ENCODE measurements at regions not wholly inside any gene's neighbourhood (a gene's known extent, or its start where the extent isn't known, plus 50 kb on each side); places are given as distances from the start of the nearest gene placed in this dataset.

- no peaks in the 10 kb centered on the region for H4K20me1 ChIP-seq (ENCODE audit: insufficient read depth, low read depth, low read length)
- H3K36me3 ChIP-seq (ENCODE audit: insufficient read depth, low read length) = no peaks in the 10 kb centered on the region
- no peak overlapping the region for H2AFZ ChIP-seq (ENCODE audit: low read length)
- H3K4me3 ChIP-seq (ENCODE audit: low read length) = no peak overlapping the region
- DNase-seq = no peak
- no peak overlapping the region for H3K9ac ChIP-seq (ENCODE audit: low read length)
- H3K27ac ChIP-seq (ENCODE audit: low read length) = no peak overlapping the region
- no peaks in the 10 kb centered on the region for H3K4me1 ChIP-seq (ENCODE audit: low read length)
- H3K9me3 ChIP-seq (ENCODE audit: low read length) = no peaks in the 10 kb centered on the region
- no peaks in the 10 kb centered on the region for H3K79me2 ChIP-seq (ENCODE audit: low read length)
- no peak overlapping the region for H3K4me2 ChIP-seq (ENCODE audit: low read depth, low read length, poor library complexity, severe bottlenecking)
- no peaks in the 10 kb centered on the region for H3K9me2 ChIP-seq (replicated peaks; ENCODE audit: insufficient read depth, low read length)
- H3K27me3 ChIP-seq (ENCODE audit: low read length) = no peaks in the 10 kb centered on the region
Observed at GRCh38 chr11:112655371-112655770, 305.8 kb upstream of the NCAM1 start.

- H3K9ac ChIP-seq (ENCODE audit: low read length) = no peak overlapping the region
- H3K79me2 ChIP-seq (ENCODE audit: low read length) = no peaks in the 10 kb centered on the region
- no peak overlapping the region for H2AFZ ChIP-seq (ENCODE audit: low read length)
- no peaks in the 10 kb centered on the region for H4K20me1 ChIP-seq (ENCODE audit: insufficient read depth, low read depth, low read length)
- H3K36me3 ChIP-seq (ENCODE audit: insufficient read depth, low read length) = no peaks in the 10 kb centered on the region
- H3K4me3 ChIP-seq (ENCODE audit: low read length) = no peak overlapping the region
- H3K4me2 ChIP-seq (ENCODE audit: low read depth, low read length, poor library complexity, severe bottlenecking) = no peak overlapping the region
- H3K27ac ChIP-seq (ENCODE audit: low read length) = no peak overlapping the region
- no peaks in the 10 kb centered on the region for H3K9me3 ChIP-seq (ENCODE audit: low read length)
- H3K4me1 ChIP-seq (ENCODE audit: low read length) = no peaks in the 10 kb centered on the region
- no peak for DNase-seq
- H3K9me2 ChIP-seq (replicated peaks; ENCODE audit: insufficient read depth, low read length) = no peaks in the 10 kb centered on the region
- H3K27me3 ChIP-seq (ENCODE audit: low read length) = no peaks in the 10 kb centered on the region
Observed at GRCh38 chr11:112656772-112657428, 304.3 kb upstream of the NCAM1 start.

DNA sequence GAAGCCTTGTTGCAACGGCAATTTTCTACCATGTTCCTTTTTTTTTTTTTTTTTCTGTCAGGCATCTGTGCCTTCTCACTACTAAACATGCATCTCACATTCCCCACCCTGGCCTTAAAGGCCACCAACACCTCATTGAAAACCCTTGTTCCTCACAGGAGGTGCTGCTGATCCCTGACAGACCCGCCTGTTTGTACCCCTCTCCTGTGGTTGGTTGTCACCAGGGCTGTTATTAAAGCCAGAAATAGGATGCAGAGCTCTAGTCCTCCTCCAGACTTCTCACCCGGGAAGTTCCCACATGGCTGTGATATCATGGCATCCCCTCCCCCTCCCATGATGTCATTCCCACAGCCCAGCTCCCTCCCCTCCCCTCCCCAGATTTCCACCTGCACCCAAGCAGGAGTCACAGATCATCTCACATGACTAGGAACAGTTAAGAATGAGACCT lies 302.8 kb upstream of the NCAM1 start:
- no peak overlapping the region for H3K9ac ChIP-seq (ENCODE audit: low read length)
- no peaks in the 10 kb centered on the region for H3K27me3 ChIP-seq (ENCODE audit: low read length)
- no peaks in the 10 kb centered on the region for H3K4me1 ChIP-seq (ENCODE audit: low read length)
- no peaks in the 10 kb centered on the region for H3K79me2 ChIP-seq (ENCODE audit: low read length)
- no peaks in the 10 kb centered on the region for H3K36me3 ChIP-seq (ENCODE audit: insufficient read depth, low read length)
- no peak overlapping the region for H3K4me2 ChIP-seq (ENCODE audit: low read depth, low read length, poor library complexity, severe bottlenecking)
- no peak overlapping the region for H2AFZ ChIP-seq (ENCODE audit: low read length)
- no peaks in the 10 kb centered on the region for H4K20me1 ChIP-seq (ENCODE audit: insufficient read depth, low read depth, low read length)
- H3K9me3 ChIP-seq (ENCODE audit: low read length) = no peaks in the 10 kb centered on the region
- no peaks in the 10 kb centered on the region for H3K9me2 ChIP-seq (replicated peaks; ENCODE audit: insufficient read depth, low read length)
- DNase-seq = no peak
- H3K27ac ChIP-seq (ENCODE audit: low read length) = no peak overlapping the region
- H3K4me3 ChIP-seq (ENCODE audit: low read length) = no peak overlapping the region

DNA sequence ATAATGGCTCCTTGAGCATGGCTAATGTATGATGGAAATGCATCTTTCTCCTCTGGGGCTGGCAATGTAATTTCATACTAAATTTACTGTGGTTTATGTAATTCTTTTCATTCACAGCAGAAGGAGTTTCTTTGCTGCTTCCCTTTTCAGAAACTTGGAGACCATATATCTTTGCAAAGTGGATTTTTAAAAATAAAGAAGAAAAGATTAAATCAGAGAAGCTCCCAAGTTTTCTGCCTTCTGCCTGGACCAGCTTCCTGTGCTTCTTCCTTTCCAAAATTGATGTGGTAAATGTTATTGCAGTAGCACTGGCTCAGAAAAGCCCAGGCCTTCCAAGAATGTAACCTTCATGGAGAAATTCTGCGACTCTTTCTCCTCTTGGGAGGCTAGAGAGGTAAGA lies 300.1 kb upstream of the NCAM1 start:
- no peaks in the 10 kb centered on the region for H4K20me1 ChIP-seq (ENCODE audit: insufficient read depth, low read depth, low read length)
- H3K79me2 ChIP-seq (ENCODE audit: low read length) = no peaks in the 10 kb centered on the region
- H3K4me3 ChIP-seq (ENCODE audit: low read length) = no peak overlapping the region
- H3K36me3 ChIP-seq (ENCODE audit: insufficient read depth, low read length) = no peaks in the 10 kb centered on the region
- H3K27ac ChIP-seq (ENCODE audit: low read length) = no peak overlapping the region
- H3K9ac ChIP-seq (ENCODE audit: low read length) = no peak overlapping the region
- H2AFZ ChIP-seq (ENCODE audit: low read length) = no peak overlapping the region
- H3K9me2 ChIP-seq (replicated peaks; ENCODE audit: insufficient read depth, low read length) = no peaks in the 10 kb centered on the region
- no peak overlapping the region for H3K4me2 ChIP-seq (ENCODE audit: low read depth, low read length, poor library complexity, severe bottlenecking)
- no peaks in the 10 kb centered on the region for H3K27me3 ChIP-seq (ENCODE audit: low read length)
- H3K4me1 ChIP-seq (ENCODE audit: low read length) = no peaks in the 10 kb centered on the region
- no peaks in the 10 kb centered on the region for H3K9me3 ChIP-seq (ENCODE audit: low read length)
- no peak for DNase-seq

DNA sequence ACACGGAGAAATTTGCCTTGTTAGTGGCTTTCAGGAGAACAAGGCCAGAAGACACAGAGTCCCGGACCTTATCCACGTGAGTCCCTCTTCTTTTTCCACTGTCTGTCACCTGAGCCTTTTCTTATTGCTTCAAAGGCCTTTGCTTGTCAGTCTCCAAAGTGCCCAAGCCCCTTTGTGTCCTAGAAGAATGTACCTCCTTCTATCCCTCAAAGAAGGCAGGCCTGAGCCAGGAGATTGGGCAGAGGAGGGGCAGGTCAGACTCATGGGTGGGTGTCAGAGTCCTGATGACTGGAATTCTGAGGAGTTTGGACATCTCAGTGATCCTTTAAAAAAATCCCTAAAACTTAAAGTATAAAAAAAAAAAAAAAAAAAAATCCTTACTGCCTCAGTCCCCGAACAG lies 299.6 kb upstream of the NCAM1 start:
- H3K79me2 ChIP-seq (ENCODE audit: low read length) = no peaks in the 10 kb centered on the region
- no peaks in the 10 kb centered on the region for H3K9me3 ChIP-seq (ENCODE audit: low read length)
- no peak overlapping the region for H3K27ac ChIP-seq (ENCODE audit: low read length)
- no peaks in the 10 kb centered on the region for H4K20me1 ChIP-seq (ENCODE audit: insufficient read depth, low read depth, low read length)
- H3K4me1 ChIP-seq (ENCODE audit: low read length) = no peaks in the 10 kb centered on the region
- no peaks in the 10 kb centered on the region for H3K9me2 ChIP-seq (replicated peaks; ENCODE audit: insufficient read depth, low read length)
- H3K4me3 ChIP-seq (ENCODE audit: low read length) = no peak overlapping the region
- H3K4me2 ChIP-seq (ENCODE audit: low read depth, low read length, poor library complexity, severe bottlenecking) = no peak overlapping the region
- no peak for DNase-seq
- H3K36me3 ChIP-seq (ENCODE audit: insufficient read depth, low read length) = no peaks in the 10 kb centered on the region
- no peak overlapping the region for H3K9ac ChIP-seq (ENCODE audit: low read length)
- no peak overlapping the region for H2AFZ ChIP-seq (ENCODE audit: low read length)
- no peaks in the 10 kb centered on the region for H3K27me3 ChIP-seq (ENCODE audit: low read length)

GRCh38 chr11:112662554-112662953 lies 298.7 kb upstream of the NCAM1 start:
- Histone ChIP-seq H3K27ac (ENCODE audit: low read length) (no peak overlapping the region), H2AFZ (ENCODE audit: low read length) (no peak overlapping the region), H3K79me2 (ENCODE audit: low read length) (no peaks in the 10 kb centered on the region), H3K9me3 (ENCODE audit: low read length) (no peaks in the 10 kb centered on the region), H3K4me2 (ENCODE audit: low read depth, low read length, poor library complexity, severe bottlenecking) (no peak overlapping the region), H3K4me3 (ENCODE audit: low read length) (no peak overlapping the region), H3K9ac (ENCODE audit: low read length) (no peak overlapping the region), H3K27me3 (ENCODE audit: low read length) (no peaks in the 10 kb centered on the region), H3K9me2 (replicated peaks; ENCODE audit: insufficient read depth, low read length) (no peaks in the 10 kb centered on the region), H3K36me3 (ENCODE audit: insufficient read depth, low read length) (no peaks in the 10 kb centered on the region), H3K4me1 (ENCODE audit: low read length) (no peaks in the 10 kb centered on the region), H4K20me1 (ENCODE audit: insufficient read depth, low read depth, low read length) (no peaks in the 10 kb centered on the region)
- no peak for DNase-seq

DNA sequence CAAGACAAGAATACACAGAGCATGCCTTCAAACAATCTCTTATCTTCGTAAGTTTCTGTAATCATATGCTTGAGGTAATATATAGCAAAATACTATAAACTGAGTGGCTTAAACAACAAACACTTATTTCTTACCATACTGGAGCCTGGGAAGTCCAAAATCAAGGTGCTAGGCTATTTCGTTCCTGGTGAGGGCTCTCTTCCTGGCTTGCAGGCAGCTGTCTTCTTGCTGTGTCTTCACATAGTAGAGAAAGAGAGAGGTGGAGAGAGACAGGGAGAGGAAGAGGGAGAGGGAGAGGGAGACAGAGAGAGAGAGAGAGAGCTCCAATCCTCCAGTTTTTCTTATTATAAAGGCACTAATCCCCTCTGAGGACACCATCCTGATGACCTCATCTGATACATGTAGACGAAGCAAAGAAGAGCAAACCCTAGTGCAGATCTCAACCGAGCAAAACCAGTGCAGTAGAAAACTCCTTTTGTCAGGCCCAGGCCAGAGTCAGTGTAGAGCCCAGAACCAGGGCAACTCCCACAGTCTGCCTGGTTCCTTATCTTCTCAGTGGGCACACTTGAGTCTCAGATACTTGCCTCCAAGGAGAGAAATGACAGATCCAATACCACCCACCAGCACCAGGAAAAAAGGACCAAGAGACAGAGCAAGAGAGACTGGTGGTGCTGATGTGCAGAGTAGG lies 297.1 kb upstream of the NCAM1 start:
- Histone ChIP-seq H3K9me3 (ENCODE audit: low read length) (no peaks in the 10 kb centered on the region), H2AFZ (ENCODE audit: low read length) (no peak overlapping the region), H3K4me3 (ENCODE audit: low read length) (no peak overlapping the region), H3K9me2 (replicated peaks; ENCODE audit: insufficient read depth, low read length) (no peaks in the 10 kb centered on the region), H3K4me1 (ENCODE audit: low read length) (peaks cover 5% of the 10 kb centered on the region; the same call in 1 of the 2 replicates), H3K9ac (ENCODE audit: low read length) (no peak overlapping the region), H3K36me3 (ENCODE audit: insufficient read depth, low read length) (no peaks in the 10 kb centered on the region), H3K79me2 (ENCODE audit: low read length) (no peaks in the 10 kb centered on the region), H4K20me1 (ENCODE audit: insufficient read depth, low read depth, low read length) (no peaks in the 10 kb centered on the region), H3K27ac (ENCODE audit: low read length) (no peak overlapping the region), H3K4me2 (ENCODE audit: low read depth, low read length, poor library complexity, severe bottlenecking) (no peak overlapping the region), H3K27me3 (ENCODE audit: low read length) (no peaks in the 10 kb centered on the region)
- DNase-seq = no peak

GRCh38 chr11:112665291-112665690 lies 295.9 kb upstream of the NCAM1 start:
- H3K9ac ChIP-seq (ENCODE audit: low read length) = no peak overlapping the region
- H2AFZ ChIP-seq (ENCODE audit: low read length) = no peak overlapping the region
- no peaks in the 10 kb centered on the region for H3K9me3 ChIP-seq (ENCODE audit: low read length)
- H3K27me3 ChIP-seq (ENCODE audit: low read length) = no peaks in the 10 kb centered on the region
- H3K4me2 ChIP-seq (ENCODE audit: low read depth, low read length, poor library complexity, severe bottlenecking) = no peak overlapping the region
- H3K9me2 ChIP-seq (replicated peaks; ENCODE audit: insufficient read depth, low read length) = no peaks in the 10 kb centered on the region
- H3K4me1 ChIP-seq (ENCODE audit: low read length) = peaks cover 5% of the 10 kb centered on the region; the same call in 1 of the 2 replicates
- DNase-seq = no peak
- no peaks in the 10 kb centered on the region for H4K20me1 ChIP-seq (ENCODE audit: insufficient read depth, low read depth, low read length)
- H3K36me3 ChIP-seq (ENCODE audit: insufficient read depth, low read length) = no peaks in the 10 kb centered on the region
- no peak overlapping the region for H3K27ac ChIP-seq (ENCODE audit: low read length)
- no peak overlapping the region for H3K4me3 ChIP-seq (ENCODE audit: low read length)
- H3K79me2 ChIP-seq (ENCODE audit: low read length) = no peaks in the 10 kb centered on the region

Measured in Karpas-422 (cell line).